ENCODE measurements at regions not wholly inside any gene's neighbourhood (a gene's known extent, or its start where the extent isn't known, plus 50 kb on each side); places are given as distances from the start of the nearest gene placed in this dataset.

GRCh38 chr14:38696925-38697324 lies 406.1 kb downstream of the SEC23A start:
- no peak for TF ChIP-seq NFRKB (IDR thresholded peaks at IDR 0.05)
- TF ChIP-seq ARNT (IDR thresholded peaks at IDR 0.05), result no peak
- no peak for TF ChIP-seq ELF4 (IDR thresholded peaks at IDR 0.05)
- TF ChIP-seq SP1 (IDR thresholded peaks at IDR 0.05), result no peak
- no peak for TF ChIP-seq BHLHE40 (IDR thresholded peaks at IDR 0.05; ENCODE audit: borderline replicate concordance)
- no peak for TF ChIP-seq LEF1 (IDR thresholded peaks at IDR 0.05; ENCODE audit: borderline replicate concordance)
- no peak for TF ChIP-seq HDGF (IDR thresholded peaks at IDR 0.05; ENCODE audit: borderline replicate concordance)
- TF ChIP-seq PKNOX1 (IDR thresholded peaks at IDR 0.05), result no peak
- TF ChIP-seq TARDBP (IDR thresholded peaks at IDR 0.05), result no peak
- TF ChIP-seq FOXK2 (IDR thresholded peaks at IDR 0.05), result no peak
- TF ChIP-seq CTBP1 (IDR thresholded peaks at IDR 0.05; ENCODE audit: borderline replicate concordance), result no peak
- no peak for TF ChIP-seq FOXA1 (IDR thresholded peaks at IDR 0.05)
